ENCODE measurements at regions not wholly inside any gene's neighbourhood (a gene's known extent, or its start where the extent isn't known, plus 50 kb on each side); places are given as distances from the start of the nearest gene placed in this dataset.

DNA sequence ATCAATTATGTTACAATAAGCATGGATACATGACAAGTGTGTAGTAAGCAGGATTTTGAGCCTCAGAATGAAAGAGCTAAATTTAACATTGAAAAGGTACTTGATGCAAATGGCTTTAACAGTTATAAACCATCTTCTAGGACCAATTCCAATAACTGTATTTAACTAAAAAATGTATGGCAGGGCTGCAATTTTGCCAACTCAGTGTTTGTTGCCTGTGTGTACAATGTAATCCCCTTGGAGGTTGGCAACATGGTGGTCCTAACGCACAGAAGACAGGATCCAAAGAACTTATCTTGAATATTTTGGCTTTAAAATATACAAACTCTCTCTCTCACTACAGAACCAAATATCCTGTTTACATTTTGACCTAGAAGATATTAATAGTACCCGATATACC is 2314.1 kb downstream of the LRRC4C start:
- H3K9me3 ChIP-seq (replicated peaks): peaks cover 10% of the 10 kb centered on the region
- intact Hi-C loops (cut with micrococcal nuclease): no loop called here
- no peak for DNase-seq
- TF ChIP-seq, protein P1, sequence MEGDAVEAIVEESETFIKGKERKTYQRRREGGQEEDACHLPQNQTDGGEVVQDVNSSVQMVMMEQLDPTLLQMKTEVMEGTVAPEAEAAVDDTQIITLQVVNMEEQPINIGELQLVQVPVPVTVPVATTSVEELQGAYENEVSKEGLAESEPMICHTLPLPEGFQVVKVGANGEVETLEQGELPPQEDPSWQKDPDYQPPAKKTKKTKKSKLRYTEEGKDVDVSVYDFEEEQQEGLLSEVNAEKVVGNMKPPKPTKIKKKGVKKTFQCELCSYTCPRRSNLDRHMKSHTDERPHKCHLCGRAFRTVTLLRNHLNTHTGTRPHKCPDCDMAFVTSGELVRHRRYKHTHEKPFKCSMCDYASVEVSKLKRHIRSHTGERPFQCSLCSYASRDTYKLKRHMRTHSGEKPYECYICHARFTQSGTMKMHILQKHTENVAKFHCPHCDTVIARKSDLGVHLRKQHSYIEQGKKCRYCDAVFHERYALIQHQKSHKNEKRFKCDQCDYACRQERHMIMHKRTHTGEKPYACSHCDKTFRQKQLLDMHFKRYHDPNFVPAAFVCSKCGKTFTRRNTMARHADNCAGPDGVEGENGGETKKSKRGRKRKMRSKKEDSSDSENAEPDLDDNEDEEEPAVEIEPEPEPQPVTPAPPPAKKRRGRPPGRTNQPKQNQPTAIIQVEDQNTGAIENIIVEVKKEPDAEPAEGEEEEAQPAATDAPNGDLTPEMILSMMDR (IDR thresholded peaks at IDR 0.05; ENCODE audit: borderline replicate concordance): no peak
- H3K4me3 ChIP-seq: no peak overlapping the region
- H3K36me3 ChIP-seq: no peaks in the 10 kb centered on the region
- H3K4me1 ChIP-seq: no peaks in the 10 kb centered on the region
- no peaks in the 10 kb centered on the region for H3K27me3 ChIP-seq (ENCODE audit: low read depth)
- no peak overlapping the region for H3K27ac ChIP-seq (replicated peaks)

DNA sequence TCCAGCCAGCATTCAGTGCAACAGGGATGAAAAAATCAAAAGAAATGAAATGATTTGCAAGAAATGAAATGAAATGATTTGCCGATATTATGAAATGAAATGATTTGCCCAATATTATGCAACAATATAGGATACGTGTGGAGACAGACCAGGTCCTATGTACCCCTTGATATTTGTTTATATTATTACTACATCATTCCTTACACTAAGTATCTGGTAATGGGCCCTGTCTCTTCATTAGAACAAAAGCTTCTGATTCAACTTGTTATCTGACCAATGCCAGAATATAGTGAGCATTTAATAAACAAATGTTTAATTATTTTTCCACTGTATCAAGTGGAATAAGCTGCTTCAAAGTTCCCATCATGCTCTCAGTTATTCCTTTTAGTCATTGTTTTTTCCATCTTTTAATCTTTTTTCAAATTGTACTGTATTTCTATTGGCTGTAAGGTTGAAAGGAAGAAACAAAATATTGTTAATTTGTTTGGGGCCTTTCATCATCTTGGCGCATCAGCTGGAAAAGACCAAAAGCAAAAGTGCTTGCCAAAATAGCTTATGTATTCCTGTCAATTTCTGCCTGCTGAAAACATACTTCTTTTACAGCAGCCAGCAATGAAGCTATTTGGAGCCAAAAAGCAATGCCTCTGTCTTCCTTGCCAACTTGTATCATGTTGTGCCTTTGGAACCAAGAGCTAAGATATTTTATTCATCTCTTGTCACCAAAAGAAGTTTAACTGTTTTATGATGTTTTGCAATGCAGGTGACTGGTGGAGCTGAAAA is 2314.9 kb downstream of the LRRC4C start:
- Histone ChIP-seq H3K27me3 (ENCODE audit: low read depth) (no peaks in the 10 kb centered on the region), H3K4me1 (no peaks in the 10 kb centered on the region), H3K36me3 (no peaks in the 10 kb centered on the region), H3K9me3 (replicated peaks) (peaks cover 2% of the 10 kb centered on the region), H3K27ac (replicated peaks) (no peak overlapping the region), H3K4me3 (no peak overlapping the region)
- no peak for DNase-seq
- intact Hi-C loops (cut with micrococcal nuclease): no loop called here
- TF ChIP-seq, protein P1 (IDR thresholded peaks at IDR 0.05; ENCODE audit: borderline replicate concordance): no peak

DNA sequence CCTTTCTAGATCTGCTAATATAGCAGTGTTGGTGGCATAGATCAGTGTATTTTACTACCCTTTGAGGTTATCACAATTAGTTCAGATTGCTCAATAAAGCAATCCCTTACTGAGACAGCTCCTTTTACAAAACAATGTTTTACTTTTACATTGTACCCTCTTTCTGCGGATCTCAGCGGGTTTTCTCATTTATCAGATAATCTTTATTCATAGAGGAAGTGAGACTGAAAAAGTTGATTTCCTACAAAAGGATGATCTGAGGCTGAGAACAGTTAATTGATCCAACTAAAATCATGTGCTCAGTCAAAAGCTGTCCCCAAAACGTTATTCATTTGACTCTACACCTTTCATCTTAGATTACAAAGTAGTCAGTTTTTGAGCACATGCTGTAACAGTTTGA is 2319.9 kb downstream of the LRRC4C start:
- TF ChIP-seq, protein P1 (IDR thresholded peaks at IDR 0.05; ENCODE audit: borderline replicate concordance): no peak
- no peak for DNase-seq
- Histone ChIP-seq H3K4me1 (no peaks in the 10 kb centered on the region), H3K4me3 (no peak overlapping the region), H3K9me3 (replicated peaks) (peaks cover 12% of the 10 kb centered on the region), H3K36me3 (no peaks in the 10 kb centered on the region), H3K27me3 (ENCODE audit: low read depth) (no peaks in the 10 kb centered on the region), H3K27ac (replicated peaks) (no peak overlapping the region)
- intact Hi-C loops (cut with micrococcal nuclease): no loop called here

GRCh38 chr11:39120890-39121289 is 2338.6 kb downstream of the LRRC4C start:
- TF ChIP-seq, protein P1 (IDR thresholded peaks at IDR 0.05; ENCODE audit: borderline replicate concordance): no peak
- Histone ChIP-seq H3K27ac (replicated peaks) (no peak overlapping the region), H3K36me3 (no peaks in the 10 kb centered on the region), H3K4me3 (no peak overlapping the region), H3K27me3 (ENCODE audit: low read depth) (no peaks in the 10 kb centered on the region), H3K9me3 (replicated peaks) (no peaks in the 10 kb centered on the region), H3K4me1 (no peaks in the 10 kb centered on the region)
- intact Hi-C loops (cut with micrococcal nuclease): no loop called here
- DNase-seq: no peak

- Histone ChIP-seq H3K27ac (replicated peaks) (no peak overlapping the region), H3K27me3 (ENCODE audit: low read depth) (no peaks in the 10 kb centered on the region), H3K4me3 (no peak overlapping the region), H3K4me1 (no peaks in the 10 kb centered on the region), H3K36me3 (no peaks in the 10 kb centered on the region), H3K9me3 (replicated peaks) (no peaks in the 10 kb centered on the region)
- TF ChIP-seq, protein P1 (IDR thresholded peaks at IDR 0.05; ENCODE audit: borderline replicate concordance): no peak
- DNase-seq: no peak
- intact Hi-C loops (cut with micrococcal nuclease): no loop called here
Measured at GRCh38 chr11:39113606-39114005, 2345.8 kb downstream of the LRRC4C start.

All from left ventricle myocardium inferior (tissue), 1 donor.